Fibroblast of lung (primary cell): ENCODE measurements at regions not wholly inside any gene's neighbourhood (a gene's known extent, or its start where the extent isn't known, plus 50 kb on each side); places are given as distances from the start of the nearest gene placed in this dataset.

ENCODE experiments used
- DNase-seq, 2 donors: peaks; one replicate each; pipeline versions ENCODE4 v3.0.0 to v3.0.0-alpha.2; 2010; ENCODE audit warnings: low read depth in 2 of 2
- H2AFZ ChIP-seq: 2 replicates; pipeline ENCODE4 v1.5.1; 2012; ENCODE audit warnings: low read length, control low read depth, inconsistent platforms
- H3K27ac ChIP-seq: 2 replicates; pipeline ENCODE4 v1.5.1; 2011; ENCODE audit warnings: low read length, control low read depth; ENCODE audit not compliant: insufficient read depth
- H3K27me3 ChIP-seq: 2 replicates; pipeline ENCODE4 v1.5.1; 2011; ENCODE audit warnings: mild to moderate bottlenecking, low read length; ENCODE audit not compliant: control insufficient read depth, insufficient read depth
- H3K36me3 ChIP-seq: 2 replicates; pipeline ENCODE4 v1.5.1; 2011; ENCODE audit warnings: low read length; ENCODE audit not compliant: control insufficient read depth, insufficient read depth
- H3K4me1 ChIP-seq: 2 replicates; pipeline ENCODE4 v1.5.1; 2011; ENCODE audit warnings: low read length; ENCODE audit not compliant: control insufficient read depth, insufficient read depth; ENCODE audit errors: extremely low read depth
- H3K4me2 ChIP-seq: 2 replicates; pipeline ENCODE4 v1.5.1; 2011; ENCODE audit warnings: low read length, control low read depth; ENCODE audit not compliant: insufficient read depth; ENCODE audit errors: extremely low read depth
- H3K4me3 ChIP-seq, 4 experiments: fragments of 200-600 bp in 1 of 4; sonication (generic) in 1 of 4; replicated peaks in 1 of 4; 2 replicates each; pipeline ENCODE4 v1.5.1; 2011 to 2016; ENCODE audit warnings: low read length in 4 of 4, low read depth in 3 of 4, mild to moderate bottlenecking in 3 of 4, control low read depth in 2 of 4, inconsistent platforms in 1 of 4, mixed read lengths in 1 of 4; ENCODE audit not compliant: insufficient read depth in 1 of 4; ENCODE audit errors: control extremely low read depth in 1 of 4
- H3K79me2 ChIP-seq: 2 replicates; pipeline ENCODE4 v1.5.1; 2012; ENCODE audit warnings: mild to moderate bottlenecking, low read length, inconsistent platforms; ENCODE audit not compliant: control insufficient read depth, insufficient read depth
- H3K9ac ChIP-seq: 2 replicates; pipeline ENCODE4 v1.5.1; 2011; ENCODE audit warnings: mild to moderate bottlenecking, low read length, control low read depth; ENCODE audit not compliant: insufficient read depth
- H3K9me3 ChIP-seq: 2 replicates; pipeline ENCODE4 v1.5.1; 2012; ENCODE audit warnings: low read depth, low read length; ENCODE audit not compliant: control insufficient read depth, insufficient read depth
- H4K20me1 ChIP-seq: 2 replicates; pipeline ENCODE4 v1.5.1; 2011; ENCODE audit warnings: low read length; ENCODE audit not compliant: control insufficient read depth, insufficient read depth; ENCODE audit errors: extremely low read depth
- CTCF ChIP-seq, 2 donors: IDR thresholded peaks in 1 of 2; conservative IDR thresholded peaks in 1 of 2; 1 replicate in 1 of 2; 2 replicates in 1 of 2; pipeline ENCODE4 v1.5.1; 2011 to 2012; ENCODE audit warnings: low read length in 2 of 2, control low read depth in 1 of 2, inconsistent platforms in 1 of 2, low read depth in 1 of 2, mild to moderate bottlenecking in 1 of 2
- EZH2 ChIP-seq: IDR thresholded peaks from 2 replicates; pipeline ENCODE4 v1.5.1; 2012; ENCODE audit warnings: low read length, control low read depth, mild to moderate bottlenecking; ENCODE audit errors: missing control alignments

GRCh38 chr7:33766405-33766804 is 138.9 kb upstream of the BMPER start:
- H3K36me3 ChIP-seq, result no peaks in the 10 kb centered on the region
- no peak overlapping the region for H3K27ac ChIP-seq
- H3K4me3 ChIP-seq, result no peak overlapping the region
- no peak overlapping the region for H3K4me2 ChIP-seq
- TF ChIP-seq CTCF (conservative IDR thresholded peaks at IDR 0.05 in 1 of 2, IDR thresholded peaks at IDR 0.05 in 1 of 2; ENCODE audit: low read depth in 1 of 2, low read length in 2 of 2) (no peak), EZH2 (no peak)
- no peaks in the 10 kb centered on the region for H3K79me2 ChIP-seq
- H2AFZ ChIP-seq, result no peak overlapping the region
- H3K9me3 ChIP-seq, result no peaks in the 10 kb centered on the region
- no peaks in the 10 kb centered on the region for H3K4me1 ChIP-seq
- no peaks in the 10 kb centered on the region for H4K20me1 ChIP-seq
- no peak for DNase-seq
- no peak overlapping the region for H3K9ac ChIP-seq
- H3K27me3 ChIP-seq, result no peaks in the 10 kb centered on the region

- no peak overlapping the region for H3K27ac ChIP-seq
- H2AFZ ChIP-seq, result no peak overlapping the region
- no peaks in the 10 kb centered on the region for H3K79me2 ChIP-seq
- H3K4me1 ChIP-seq, result no peaks in the 10 kb centered on the region
- no peaks in the 10 kb centered on the region for H3K9me3 ChIP-seq
- no peak overlapping the region for H3K4me2 ChIP-seq
- H3K36me3 ChIP-seq, result no peaks in the 10 kb centered on the region
- DNase-seq, result no peak
- H3K9ac ChIP-seq, result no peak overlapping the region
- H3K27me3 ChIP-seq, result no peaks in the 10 kb centered on the region
- no peaks in the 10 kb centered on the region for H4K20me1 ChIP-seq
- TF ChIP-seq EZH2 (no peak), CTCF (conservative IDR thresholded peaks at IDR 0.05 in 1 of 2, IDR thresholded peaks at IDR 0.05 in 1 of 2; ENCODE audit: low read depth in 1 of 2, low read length in 2 of 2) (no peak)
- H3K4me3 ChIP-seq, result no peak overlapping the region
Measured at GRCh38 chr7:33769930-33770329, 135.4 kb upstream of the BMPER start.

GRCh38 chr7:33770576-33770975 is 134.8 kb upstream of the BMPER start:
- Histone ChIP-seq H4K20me1 (no peaks in the 10 kb centered on the region), H3K27ac (no peak overlapping the region), H3K27me3 (no peaks in the 10 kb centered on the region), H3K4me2 (no peak overlapping the region), H3K9me3 (no peaks in the 10 kb centered on the region), H3K36me3 (no peaks in the 10 kb centered on the region), H3K9ac (no peak overlapping the region), H3K4me3 (no peak overlapping the region), H2AFZ (no peak overlapping the region), H3K79me2 (no peaks in the 10 kb centered on the region), H3K4me1 (no peaks in the 10 kb centered on the region)
- DNase-seq, result no peak
- TF ChIP-seq EZH2 (no peak), CTCF (conservative IDR thresholded peaks at IDR 0.05 in 1 of 2, IDR thresholded peaks at IDR 0.05 in 1 of 2; ENCODE audit: low read depth in 1 of 2, low read length in 2 of 2) (no peak)
